ENCODE measurements at regions not wholly inside any gene's neighbourhood (a gene's known extent, or its start where the extent isn't known, plus 50 kb on each side); places are given as distances from the start of the nearest gene placed in this dataset.

DNA sequence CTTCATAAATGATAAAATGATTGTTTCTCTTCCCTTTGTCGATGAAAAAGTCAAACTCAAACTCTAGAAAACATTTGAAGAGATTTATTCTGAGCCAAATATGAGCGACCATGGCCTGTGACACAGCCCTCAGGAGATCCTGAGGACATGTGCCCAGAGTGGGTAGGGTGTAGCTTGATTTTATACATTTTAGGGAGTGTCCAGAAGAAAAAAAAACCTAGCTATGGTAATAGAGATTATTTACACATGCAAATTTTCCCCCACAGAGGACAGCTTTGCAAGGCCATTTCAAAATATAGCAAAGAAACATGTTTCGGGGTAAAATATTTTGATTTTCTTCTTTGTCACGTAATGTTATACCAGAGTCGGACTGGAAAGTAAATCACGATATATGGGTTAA lies 92.4 kb upstream of the TRIB2 start:
- TF ChIP-seq CTCF (IDR thresholded peaks at IDR 0.05) (no peak), EZH2 (IDR thresholded peaks at IDR 0.05; ENCODE audit: borderline replicate concordance, insufficient read depth, low read depth, low read length, poor library complexity, severe bottlenecking) (no peak)

Data from B cell (primary cell).